Panc1 (cell line): ENCODE measurements at regions not wholly inside any gene's neighbourhood (a gene's known extent, or its start where the extent isn't known, plus 50 kb on each side); places are given as distances from the start of the nearest gene placed in this dataset.

ENCODE experiments used
- TCF7L2 ChIP-seq: IDR thresholded peaks from 2 replicates; pipeline ENCODE4 v1.6.1; 2011; ENCODE audit warnings: mild to moderate bottlenecking, low read depth, low read length, inconsistent platforms
- TF ChIP-seq, protein P1 (sequence below): fragments of 450-650 bp; IDR thresholded peaks from 2 replicates; pipeline ENCODE4 v1.5.1; 2017; ENCODE audit warnings: mild to moderate bottlenecking

DNA sequence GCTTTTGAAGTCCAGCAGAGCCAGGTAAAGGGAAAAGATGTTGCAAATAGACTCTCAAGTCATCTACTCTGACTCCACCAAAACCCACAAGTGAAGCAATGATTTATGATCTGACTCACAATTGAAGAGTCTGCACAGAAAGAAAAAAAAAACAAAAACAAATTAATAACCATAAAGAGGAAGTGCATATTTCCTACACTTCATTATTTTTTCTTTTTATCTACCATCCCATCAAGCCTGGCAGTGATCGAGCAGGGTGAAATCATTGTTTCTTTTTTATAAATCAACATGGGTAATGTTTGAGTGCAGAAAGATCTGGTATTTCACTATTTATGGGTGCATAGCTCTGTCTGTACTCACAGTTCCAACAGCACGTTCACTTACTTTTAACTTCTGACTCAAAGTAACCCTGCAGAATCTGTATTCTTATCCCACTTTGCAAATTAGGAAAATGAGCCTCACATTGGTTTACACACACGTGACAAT, 829.0 kb downstream of the TNS3 start:
- no peak for TF ChIP-seq TCF7L2
- TF ChIP-seq, protein P1, sequence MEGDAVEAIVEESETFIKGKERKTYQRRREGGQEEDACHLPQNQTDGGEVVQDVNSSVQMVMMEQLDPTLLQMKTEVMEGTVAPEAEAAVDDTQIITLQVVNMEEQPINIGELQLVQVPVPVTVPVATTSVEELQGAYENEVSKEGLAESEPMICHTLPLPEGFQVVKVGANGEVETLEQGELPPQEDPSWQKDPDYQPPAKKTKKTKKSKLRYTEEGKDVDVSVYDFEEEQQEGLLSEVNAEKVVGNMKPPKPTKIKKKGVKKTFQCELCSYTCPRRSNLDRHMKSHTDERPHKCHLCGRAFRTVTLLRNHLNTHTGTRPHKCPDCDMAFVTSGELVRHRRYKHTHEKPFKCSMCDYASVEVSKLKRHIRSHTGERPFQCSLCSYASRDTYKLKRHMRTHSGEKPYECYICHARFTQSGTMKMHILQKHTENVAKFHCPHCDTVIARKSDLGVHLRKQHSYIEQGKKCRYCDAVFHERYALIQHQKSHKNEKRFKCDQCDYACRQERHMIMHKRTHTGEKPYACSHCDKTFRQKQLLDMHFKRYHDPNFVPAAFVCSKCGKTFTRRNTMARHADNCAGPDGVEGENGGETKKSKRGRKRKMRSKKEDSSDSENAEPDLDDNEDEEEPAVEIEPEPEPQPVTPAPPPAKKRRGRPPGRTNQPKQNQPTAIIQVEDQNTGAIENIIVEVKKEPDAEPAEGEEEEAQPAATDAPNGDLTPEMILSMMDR, result no peak
